ENCODE measurements at regions not wholly inside any gene's neighbourhood (a gene's known extent, or its start where the extent isn't known, plus 50 kb on each side); places are given as distances from the start of the nearest gene placed in this dataset.
"Not testable (repeated sequence)": the region's sequence is repeated elsewhere in the genome, so short reads cannot be mapped to it uniquely, and the experiment has no call there.

GRCh38 chr13:80965097-80965496 is 624.2 kb upstream of the SPRY2 start:
- DNase-seq: no peak

GRCh38 chr13:80962855-80963254 is 621.9 kb upstream of the SPRY2 start:
- DNase-seq: no peak

GRCh38 chr13:80962173-80962572 is 621.2 kb upstream of the SPRY2 start:
- DNase-seq: no peak

GRCh38 chr13:80957019-80957655 is 616.2 kb upstream of the SPRY2 start:
- DNase-seq: no peak

GRCh38 chr13:80955501-80955900 is 614.6 kb upstream of the SPRY2 start:
- no peak for DNase-seq

DNA sequence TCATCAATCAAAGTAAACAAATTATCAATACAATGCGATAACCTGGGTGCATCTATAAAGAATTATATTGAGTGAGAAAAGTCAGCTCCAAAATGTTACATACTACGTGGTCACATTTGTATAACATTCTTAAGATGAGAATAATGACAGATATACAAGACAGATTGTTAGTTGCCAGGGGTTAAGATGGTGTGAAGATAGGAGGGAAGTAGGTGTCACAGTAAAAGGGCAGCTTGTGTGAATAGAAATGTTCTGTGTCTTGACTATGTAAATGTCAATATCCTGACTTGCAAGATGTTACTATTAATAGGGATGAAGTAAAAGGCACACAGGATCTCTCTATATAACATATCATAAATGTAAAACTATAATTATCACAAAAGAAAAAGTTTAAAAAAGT is 611.2 kb upstream of the SPRY2 start:
- no peak for DNase-seq

GRCh38 chr13:80946008-80946802 is 605.3 kb upstream of the SPRY2 start:
- no peak for DNase-seq

DNA sequence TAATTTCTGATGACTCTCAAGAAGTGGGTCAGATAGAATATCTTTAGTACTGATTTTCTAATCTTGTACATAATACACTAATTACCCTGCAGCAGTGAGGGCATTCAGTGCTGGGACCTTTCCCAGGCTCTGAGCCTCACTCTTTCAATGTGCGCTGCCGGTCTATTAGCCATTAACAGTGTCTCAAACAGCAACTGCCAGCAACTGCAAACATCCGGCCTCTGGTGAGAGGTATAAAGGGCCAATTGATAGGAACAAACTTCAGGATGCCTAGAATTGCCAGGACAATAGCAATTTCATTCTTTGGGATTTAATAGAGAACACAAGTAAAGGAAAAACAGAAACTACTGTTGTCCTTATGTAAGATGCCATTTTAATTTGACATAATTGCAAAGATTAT is 604.4 kb upstream of the SPRY2 start:
- DNase-seq: no peak

DNA sequence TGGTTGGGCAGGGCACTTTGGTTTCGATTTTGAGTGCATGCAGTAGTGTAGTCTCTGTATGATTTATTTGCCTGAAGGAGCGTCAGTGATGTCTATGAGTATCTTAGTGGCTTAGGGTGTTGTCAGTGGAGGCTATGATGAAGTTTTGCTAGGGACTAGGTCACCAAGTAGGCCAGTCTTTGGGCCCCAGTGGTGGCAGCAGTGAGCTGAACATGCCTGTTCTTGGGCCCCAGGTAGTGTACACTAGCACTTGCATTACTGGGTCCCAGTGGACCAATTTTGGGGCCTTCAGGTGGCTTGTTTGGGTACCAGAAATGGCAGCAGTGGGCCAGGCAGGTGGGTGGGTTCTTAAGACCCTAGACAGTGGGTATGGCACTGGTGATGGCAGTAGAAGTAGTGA is 598.7 kb upstream of the SPRY2 start:
- DNase-seq: no peak

DNA sequence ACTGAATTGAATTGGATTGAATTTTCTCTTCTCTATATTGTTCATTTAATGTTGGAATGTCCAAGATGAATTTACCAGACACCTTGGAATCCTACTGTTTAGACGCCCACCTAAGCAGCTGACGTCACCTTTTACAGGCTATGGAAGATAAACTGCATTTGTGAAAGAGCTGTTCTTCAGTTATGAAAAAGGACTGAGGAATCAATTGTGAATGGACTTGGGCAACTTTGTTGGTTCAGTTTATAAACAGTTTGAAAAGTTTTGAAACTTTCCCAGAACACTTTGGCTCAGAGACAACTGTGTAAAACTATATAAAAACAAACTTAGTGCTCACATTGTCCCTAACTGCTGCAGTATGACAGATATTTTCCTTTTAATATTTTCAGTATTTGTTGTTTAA is 590.8 kb upstream of the SPRY2 start:
- DNase-seq: no peak

DNA sequence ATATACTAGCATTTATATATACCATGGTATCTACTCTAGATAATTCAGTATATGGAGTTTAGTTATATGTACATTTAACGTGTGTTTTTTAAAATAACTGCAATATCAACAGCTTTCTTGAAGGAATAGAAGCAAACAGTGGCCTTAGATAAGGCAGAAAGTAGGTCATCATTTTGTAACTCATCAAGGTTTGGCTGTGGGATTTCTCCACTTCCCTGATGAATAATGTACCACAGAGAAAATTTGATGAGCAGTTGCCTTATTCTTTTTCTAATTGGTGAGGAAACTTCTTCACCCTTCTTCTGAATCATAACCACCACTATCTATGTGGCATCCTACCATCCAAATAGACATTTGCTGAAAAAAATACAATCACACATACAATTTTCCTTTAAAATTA is 590.2 kb upstream of the SPRY2 start:
- DNase-seq: no peak

- DNase-seq: no peak
Measured at GRCh38 chr13:80928241-80928640, 587.3 kb upstream of the SPRY2 start.

DNA sequence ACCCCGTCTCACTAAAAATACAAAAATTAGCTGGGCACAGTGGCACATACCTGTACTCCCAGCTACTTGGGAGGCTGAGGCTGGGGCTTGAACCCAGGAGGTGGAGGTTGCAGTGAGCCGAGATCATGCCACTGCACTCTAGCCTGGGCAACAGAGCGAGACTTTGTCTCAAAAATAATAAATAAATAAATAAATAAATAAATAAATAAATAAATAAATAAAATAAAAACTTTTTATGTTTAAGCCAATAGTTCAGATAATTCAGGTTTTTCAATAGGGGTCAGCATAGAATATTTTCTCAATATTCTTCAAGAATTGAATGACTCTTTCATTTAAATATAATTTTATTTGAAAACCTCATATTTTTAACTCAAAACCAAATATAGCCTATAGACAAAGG is 585.1 kb upstream of the SPRY2 start:
- not testable (repeated sequence) for DNase-seq

- DNase-seq: no peak
Measured at GRCh38 chr13:80924596-80924995, 583.7 kb upstream of the SPRY2 start.

DNA sequence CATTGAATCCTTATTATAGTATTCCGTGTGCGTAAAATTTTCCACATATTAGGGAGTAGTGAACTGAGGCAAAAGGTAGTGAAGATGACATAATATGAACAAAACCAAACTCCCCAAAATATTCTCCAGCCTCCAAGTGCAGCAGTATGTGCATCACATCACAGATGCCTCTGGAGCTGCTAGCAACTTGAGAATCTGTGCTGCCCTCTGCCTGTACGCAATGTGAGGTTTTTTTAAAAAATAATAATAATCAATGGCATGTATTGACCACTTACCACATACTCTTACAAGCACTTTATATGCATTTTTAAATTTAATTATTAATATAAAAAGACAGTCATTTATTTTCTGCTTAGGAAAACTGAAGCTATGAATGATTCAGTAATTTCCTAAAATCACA is 583.0 kb upstream of the SPRY2 start:
- no peak for DNase-seq

- no peak for DNase-seq
Measured at GRCh38 chr13:80921971-80922370, 581.0 kb upstream of the SPRY2 start.

GRCh38 chr13:80921541-80921940 is 580.6 kb upstream of the SPRY2 start:
- no peak for DNase-seq

- no peak for DNase-seq
Measured at GRCh38 chr13:80906860-80907259, 565.9 kb upstream of the SPRY2 start.

- DNase-seq: no peak
Measured at GRCh38 chr13:80904386-80904785, 563.5 kb upstream of the SPRY2 start.

- DNase-seq: no peak
Measured at GRCh38 chr13:80903911-80904310, 563.0 kb upstream of the SPRY2 start.

- no peak for DNase-seq
Measured at GRCh38 chr13:80901530-80901929, 560.6 kb upstream of the SPRY2 start.

- DNase-seq: no peak
Measured at GRCh38 chr13:80901111-80901510, 560.2 kb upstream of the SPRY2 start.

DNA sequence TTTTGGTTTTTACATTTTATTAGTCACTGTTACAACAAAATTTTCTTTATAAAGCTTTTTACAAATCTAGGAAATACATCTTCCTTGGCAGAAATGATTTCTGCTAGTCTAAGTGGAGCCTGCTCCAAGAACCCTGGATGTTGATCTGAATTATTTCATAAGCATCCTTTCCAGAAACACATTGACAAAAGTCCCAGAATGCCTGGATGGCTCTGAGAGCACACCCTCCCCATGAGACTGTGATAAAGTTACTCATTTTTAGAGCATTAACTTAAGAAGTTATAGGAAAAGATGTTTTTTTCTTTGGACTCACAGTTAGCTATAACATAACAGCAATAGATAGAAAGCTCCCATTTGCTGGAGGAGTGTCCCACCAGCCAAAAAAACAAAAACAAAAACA is 559.6 kb upstream of the SPRY2 start:
- no peak for DNase-seq

DNA sequence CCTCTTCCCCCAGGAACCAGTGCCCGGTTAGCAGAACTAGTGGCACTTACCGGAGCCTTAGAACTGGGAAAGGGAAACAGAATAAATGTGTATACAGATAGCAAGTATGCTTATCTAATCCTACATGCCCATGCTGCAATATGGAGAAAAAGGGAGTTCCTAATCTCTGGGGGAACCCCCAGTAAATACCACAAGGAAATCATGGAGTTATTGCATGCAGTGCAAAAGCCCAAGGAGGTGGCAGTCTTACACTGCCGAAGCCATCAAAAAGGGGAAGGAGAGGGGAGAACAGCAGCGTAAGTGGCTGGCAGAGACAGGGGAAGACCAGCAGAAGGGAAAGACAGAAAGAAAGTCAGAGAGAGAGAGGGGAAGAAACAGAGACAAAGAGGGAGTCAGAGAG is 556.7 kb upstream of the SPRY2 start:
- not testable (repeated sequence) for DNase-seq

- no peak for DNase-seq
Measured at GRCh38 chr13:80894917-80895316, 554.0 kb upstream of the SPRY2 start.

Data from activated gamma-delta T cell (primary cell).